DND-41 (cell line): ENCODE measurements at regions not wholly inside any gene's neighbourhood (a gene's known extent, or its start where the extent isn't known, plus 50 kb on each side); places are given as distances from the start of the nearest gene placed in this dataset.

Source experiments
- ATAC-seq: fragments of 200-7000 bp; cut with Tn5 transposase; 3 replicates; pipeline ENCODE4 v1.9.1; 2021; ENCODE audit warnings: low read depth; ENCODE audit not compliant: insufficient read depth
- DNase-seq: peaks from one replicate; pipeline ENCODE4 v3.0.0-alpha.2; 2020
- H2AFZ ChIP-seq: 2 replicates; pipeline ENCODE4 v1.6.0; 2012; ENCODE audit warnings: low read depth, low read length
- H3K27ac ChIP-seq: 2 replicates; pipeline ENCODE4 v1.5.1; 2012; ENCODE audit warnings: low read length, inconsistent platforms
- H3K27me3 ChIP-seq: fragments of 200-600 bp; sonication (generic); 2 replicates; pipeline ENCODE4 v1.6.0; 2012; ENCODE audit warnings: low read length, mild to moderate bottlenecking, inconsistent platforms; ENCODE audit not compliant: insufficient read depth, poor library complexity
- H3K36me3 ChIP-seq: 2 replicates; pipeline ENCODE4 v1.5.1; 2012; ENCODE audit warnings: low read length, inconsistent platforms; ENCODE audit not compliant: insufficient read depth
- H3K4me1 ChIP-seq: 2 replicates; pipeline ENCODE4 v1.5.1; 2012; ENCODE audit warnings: mild to moderate bottlenecking, low read length; ENCODE audit not compliant: insufficient read depth
- H3K4me2 ChIP-seq: 2 replicates; pipeline ENCODE4 v1.6.0; 2012; ENCODE audit warnings: mild to moderate bottlenecking, moderate library complexity, low read length, inconsistent platforms; ENCODE audit not compliant: insufficient read depth
- H3K4me3 ChIP-seq, 2 experiments: fragments of 200-600 bp in 1 of 2; shearing (Covaris generic) in 1 of 2; 2 replicates each; pipeline ENCODE4 v1.5.1; 2012 to 2016; ENCODE audit warnings: inconsistent platforms in 2 of 2, low read length in 2 of 2, mild to moderate bottlenecking in 2 of 2, low read depth in 1 of 2, moderate library complexity in 1 of 2
- H3K79me2 ChIP-seq: 2 replicates; pipeline ENCODE4 v1.6.0; 2012; ENCODE audit warnings: low read length, inconsistent platforms; ENCODE audit not compliant: insufficient read depth
- H3K9ac ChIP-seq: 2 replicates; pipeline ENCODE4 v1.6.0; 2012; ENCODE audit warnings: low read depth, mild to moderate bottlenecking, inconsistent platforms, low read length, moderate library complexity
- H3K9me3 ChIP-seq: 2 replicates; pipeline ENCODE4 v1.5.1; 2012; ENCODE audit warnings: low read length, moderate library complexity, mild to moderate bottlenecking, inconsistent platforms; ENCODE audit not compliant: insufficient read depth, severe bottlenecking
- H4K20me1 ChIP-seq: 2 replicates; pipeline ENCODE4 v1.6.0; 2012; ENCODE audit warnings: low read length; ENCODE audit not compliant: insufficient read depth
- EZH2 ChIP-seq: IDR thresholded peaks from 3 replicates; pipeline ENCODE4 v1.6.1; 2012; ENCODE audit warnings: borderline replicate concordance, low read depth, mild to moderate bottlenecking, moderate library complexity, low read length, inconsistent platforms; ENCODE audit not compliant: severe bottlenecking
- TF ChIP-seq, protein P1 (sequence below): IDR thresholded peaks from 2 replicates; pipeline ENCODE4 v1.5.1; 2012; ENCODE audit warnings: borderline replicate concordance, low read length, moderate library complexity, mild to moderate bottlenecking; ENCODE audit not compliant: poor library complexity, severe bottlenecking; ENCODE audit errors: extremely low read depth

DNA sequence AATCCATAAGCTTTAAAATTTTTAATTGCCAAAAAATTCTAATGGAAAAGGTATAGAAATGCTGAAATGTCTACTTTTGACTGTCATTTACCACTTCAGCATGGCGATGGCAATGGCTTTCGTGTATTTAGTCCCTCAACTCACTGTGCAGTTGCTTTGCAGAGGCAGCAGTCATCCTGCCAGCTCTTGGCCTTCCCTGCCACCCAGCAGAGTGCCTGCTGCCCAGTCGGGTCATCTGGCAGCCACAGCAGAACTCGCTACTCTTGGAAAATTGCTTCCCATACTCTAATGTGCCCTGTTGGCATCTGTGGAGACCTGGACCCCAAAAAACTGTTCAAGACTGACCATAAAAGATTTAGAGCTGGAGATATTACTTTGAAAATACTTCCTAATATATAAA lies 383.2 kb downstream of the UQCRFS1 start:
- DNase-seq (no peak), ATAC-seq (no peak)
- H3K27ac ChIP-seq: no peak overlapping the region
- H3K36me3 ChIP-seq: no peaks in the 10 kb centered on the region
- no peaks in the 10 kb centered on the region for H3K9me3 ChIP-seq
- no peak overlapping the region for H3K4me3 ChIP-seq
- peaks cover 2% of the 10 kb centered on the region for H3K27me3 ChIP-seq
- no peaks in the 10 kb centered on the region for H3K4me1 ChIP-seq
- TF ChIP-seq, protein P1, sequence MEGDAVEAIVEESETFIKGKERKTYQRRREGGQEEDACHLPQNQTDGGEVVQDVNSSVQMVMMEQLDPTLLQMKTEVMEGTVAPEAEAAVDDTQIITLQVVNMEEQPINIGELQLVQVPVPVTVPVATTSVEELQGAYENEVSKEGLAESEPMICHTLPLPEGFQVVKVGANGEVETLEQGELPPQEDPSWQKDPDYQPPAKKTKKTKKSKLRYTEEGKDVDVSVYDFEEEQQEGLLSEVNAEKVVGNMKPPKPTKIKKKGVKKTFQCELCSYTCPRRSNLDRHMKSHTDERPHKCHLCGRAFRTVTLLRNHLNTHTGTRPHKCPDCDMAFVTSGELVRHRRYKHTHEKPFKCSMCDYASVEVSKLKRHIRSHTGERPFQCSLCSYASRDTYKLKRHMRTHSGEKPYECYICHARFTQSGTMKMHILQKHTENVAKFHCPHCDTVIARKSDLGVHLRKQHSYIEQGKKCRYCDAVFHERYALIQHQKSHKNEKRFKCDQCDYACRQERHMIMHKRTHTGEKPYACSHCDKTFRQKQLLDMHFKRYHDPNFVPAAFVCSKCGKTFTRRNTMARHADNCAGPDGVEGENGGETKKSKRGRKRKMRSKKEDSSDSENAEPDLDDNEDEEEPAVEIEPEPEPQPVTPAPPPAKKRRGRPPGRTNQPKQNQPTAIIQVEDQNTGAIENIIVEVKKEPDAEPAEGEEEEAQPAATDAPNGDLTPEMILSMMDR: no peak
- no peak for TF ChIP-seq EZH2
- H3K9ac ChIP-seq: no peak overlapping the region
- H3K4me2 ChIP-seq: no peak overlapping the region
- no peak overlapping the region for H2AFZ ChIP-seq
- no peaks in the 10 kb centered on the region for H3K79me2 ChIP-seq
- H4K20me1 ChIP-seq: no peaks in the 10 kb centered on the region

DNA sequence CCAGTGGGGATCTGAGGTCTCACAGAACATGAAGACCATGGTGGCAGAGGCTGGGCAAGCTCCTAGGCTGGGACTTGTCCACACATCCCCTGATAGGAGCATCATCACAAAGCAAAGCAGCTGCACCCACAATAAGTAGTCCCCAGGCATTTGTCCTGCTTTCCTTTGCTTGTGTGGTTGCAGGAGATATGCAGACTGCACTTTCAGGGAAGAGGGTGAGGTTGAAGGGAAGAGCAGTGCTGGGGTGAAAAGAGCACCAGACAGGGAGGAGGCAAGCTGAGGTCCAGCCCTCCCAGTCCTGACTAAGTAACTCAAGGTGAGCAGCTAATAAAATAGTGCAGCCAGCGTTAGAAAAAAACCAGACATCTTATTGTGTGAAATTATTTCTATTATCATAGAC lies 383.6 kb downstream of the UQCRFS1 start:
- H3K9ac ChIP-seq: no peak overlapping the region
- no peak for DNase-seq
- no peaks in the 10 kb centered on the region for H4K20me1 ChIP-seq
- H3K36me3 ChIP-seq: no peaks in the 10 kb centered on the region
- no peak overlapping the region for H3K4me2 ChIP-seq
- no peak overlapping the region for H2AFZ ChIP-seq
- no peaks in the 10 kb centered on the region for H3K79me2 ChIP-seq
- no peak overlapping the region for H3K4me3 ChIP-seq
- no peaks in the 10 kb centered on the region for H3K9me3 ChIP-seq
- H3K27ac ChIP-seq: no peak overlapping the region
- no peak for ATAC-seq
- TF ChIP-seq EZH2: no peak
- TF ChIP-seq, protein P1: no peak
- H3K4me1 ChIP-seq: no peaks in the 10 kb centered on the region
- H3K27me3 ChIP-seq: no peaks in the 10 kb centered on the region

DNA sequence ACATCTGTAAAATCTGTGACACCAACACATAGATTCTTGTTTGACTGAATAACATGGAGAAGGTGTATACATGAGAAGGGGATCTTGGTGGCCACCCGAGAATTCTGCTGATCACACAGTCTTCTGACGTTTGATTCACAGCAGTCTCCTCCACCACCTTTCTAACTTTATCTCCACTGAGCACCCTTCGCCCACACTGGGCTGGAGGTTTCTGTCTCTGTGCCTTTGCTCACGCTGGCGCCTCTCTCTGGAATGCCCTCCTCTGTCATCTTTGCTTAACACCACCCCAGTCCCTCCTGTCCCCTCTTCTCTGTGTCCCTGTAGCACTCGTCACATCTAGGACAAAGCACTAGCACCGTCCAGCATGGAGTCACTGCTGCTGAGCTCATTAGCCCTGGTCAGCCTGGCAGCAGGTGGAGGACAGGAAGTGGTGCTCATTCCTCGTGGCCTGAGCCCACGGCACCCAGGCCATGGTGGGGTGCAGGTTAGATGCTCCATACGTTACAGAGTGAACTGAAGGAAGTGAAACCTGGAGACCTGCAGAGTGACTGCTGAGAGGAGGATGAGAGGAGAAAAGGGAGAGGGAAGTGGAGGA lies 384.6 kb downstream of the UQCRFS1 start:
- no peak overlapping the region for H3K4me2 ChIP-seq
- DNase-seq: no peak
- no peak overlapping the region for H2AFZ ChIP-seq
- no peaks in the 10 kb centered on the region for H3K36me3 ChIP-seq
- peaks cover 2% of the 10 kb centered on the region for H3K27me3 ChIP-seq
- H3K9ac ChIP-seq: no peak overlapping the region
- no peaks in the 10 kb centered on the region for H4K20me1 ChIP-seq
- no peak overlapping the region for H3K27ac ChIP-seq
- no peak overlapping the region for H3K4me3 ChIP-seq
- no peaks in the 10 kb centered on the region for H3K79me2 ChIP-seq
- TF ChIP-seq, protein P1: no peak
- no peak for TF ChIP-seq EZH2
- no peaks in the 10 kb centered on the region for H3K4me1 ChIP-seq
- no peak for ATAC-seq
- H3K9me3 ChIP-seq: no peaks in the 10 kb centered on the region
